GM12801 (cell line): ENCODE measurements at regions not wholly inside any gene's neighbourhood (a gene's known extent, or its start where the extent isn't known, plus 50 kb on each side); places are given as distances from the start of the nearest gene placed in this dataset.

Source experiments
- TF ChIP-seq, protein P1 (sequence below): IDR thresholded peaks from one replicate; pipeline ENCODE4 v1.5.1; 2011; ENCODE audit warnings: control low read depth; ENCODE audit not compliant: insufficient read length; ENCODE audit errors: extremely low read depth

DNA sequence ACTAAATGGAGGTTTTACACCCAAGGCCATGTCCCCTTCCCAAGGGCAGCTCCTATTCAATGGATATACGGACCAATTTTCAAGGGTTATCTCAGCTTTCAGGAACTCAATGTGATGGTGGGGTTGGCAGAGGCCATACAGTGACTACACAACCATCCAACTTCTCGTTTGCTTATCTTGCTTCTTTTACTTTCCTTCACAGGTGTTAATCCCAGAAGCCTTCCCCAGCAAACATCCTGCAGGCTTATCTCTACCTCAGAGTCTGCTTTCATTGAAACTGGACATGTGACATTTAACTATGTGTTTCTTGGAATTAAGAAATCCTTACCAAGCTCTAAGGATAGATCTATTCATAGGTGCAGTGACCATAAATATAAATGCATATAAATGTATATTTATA is 443.8 kb upstream of the CDH20 start:
- TF ChIP-seq, protein P1, sequence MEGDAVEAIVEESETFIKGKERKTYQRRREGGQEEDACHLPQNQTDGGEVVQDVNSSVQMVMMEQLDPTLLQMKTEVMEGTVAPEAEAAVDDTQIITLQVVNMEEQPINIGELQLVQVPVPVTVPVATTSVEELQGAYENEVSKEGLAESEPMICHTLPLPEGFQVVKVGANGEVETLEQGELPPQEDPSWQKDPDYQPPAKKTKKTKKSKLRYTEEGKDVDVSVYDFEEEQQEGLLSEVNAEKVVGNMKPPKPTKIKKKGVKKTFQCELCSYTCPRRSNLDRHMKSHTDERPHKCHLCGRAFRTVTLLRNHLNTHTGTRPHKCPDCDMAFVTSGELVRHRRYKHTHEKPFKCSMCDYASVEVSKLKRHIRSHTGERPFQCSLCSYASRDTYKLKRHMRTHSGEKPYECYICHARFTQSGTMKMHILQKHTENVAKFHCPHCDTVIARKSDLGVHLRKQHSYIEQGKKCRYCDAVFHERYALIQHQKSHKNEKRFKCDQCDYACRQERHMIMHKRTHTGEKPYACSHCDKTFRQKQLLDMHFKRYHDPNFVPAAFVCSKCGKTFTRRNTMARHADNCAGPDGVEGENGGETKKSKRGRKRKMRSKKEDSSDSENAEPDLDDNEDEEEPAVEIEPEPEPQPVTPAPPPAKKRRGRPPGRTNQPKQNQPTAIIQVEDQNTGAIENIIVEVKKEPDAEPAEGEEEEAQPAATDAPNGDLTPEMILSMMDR, result no peak

DNA sequence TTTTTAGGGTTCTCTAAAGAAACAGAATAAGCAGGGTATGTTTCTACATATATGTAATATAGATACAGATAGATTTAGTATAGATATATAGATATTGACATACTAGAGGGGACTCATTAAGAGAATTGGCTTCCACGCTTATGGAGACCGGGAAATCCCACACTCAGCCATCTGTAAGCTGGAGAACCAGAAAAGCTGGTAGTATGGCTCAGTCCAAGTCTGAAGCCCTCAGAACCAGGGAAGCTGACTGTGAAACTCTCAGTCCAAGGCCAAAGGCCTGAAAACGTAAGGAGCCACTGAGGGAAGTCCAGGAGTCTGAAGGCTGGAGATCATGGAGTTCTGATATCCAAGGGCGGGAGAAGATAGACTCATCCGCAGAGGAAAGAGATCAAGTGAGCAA is 441.3 kb upstream of the CDH20 start:
- TF ChIP-seq, protein P1, result no peak

DNA sequence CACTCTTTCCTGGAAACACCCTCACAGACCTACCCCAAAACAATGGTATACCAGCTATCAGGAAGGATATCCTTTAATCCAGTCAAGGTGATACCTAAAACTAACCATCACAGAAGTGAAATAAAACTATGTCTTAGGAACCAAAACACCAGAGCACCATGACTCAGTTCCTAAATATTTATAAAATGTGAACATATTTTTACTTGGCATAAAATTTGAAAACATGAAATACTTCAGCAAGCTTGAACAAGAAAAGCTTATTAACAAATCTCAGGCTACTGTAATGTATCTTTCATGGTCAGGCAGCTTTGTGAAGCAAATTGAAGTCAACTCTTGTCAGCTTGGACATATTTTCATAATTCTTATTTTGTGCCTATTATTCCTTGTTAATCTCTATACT is 440.8 kb upstream of the CDH20 start:
- TF ChIP-seq, protein P1, result no peak

DNA sequence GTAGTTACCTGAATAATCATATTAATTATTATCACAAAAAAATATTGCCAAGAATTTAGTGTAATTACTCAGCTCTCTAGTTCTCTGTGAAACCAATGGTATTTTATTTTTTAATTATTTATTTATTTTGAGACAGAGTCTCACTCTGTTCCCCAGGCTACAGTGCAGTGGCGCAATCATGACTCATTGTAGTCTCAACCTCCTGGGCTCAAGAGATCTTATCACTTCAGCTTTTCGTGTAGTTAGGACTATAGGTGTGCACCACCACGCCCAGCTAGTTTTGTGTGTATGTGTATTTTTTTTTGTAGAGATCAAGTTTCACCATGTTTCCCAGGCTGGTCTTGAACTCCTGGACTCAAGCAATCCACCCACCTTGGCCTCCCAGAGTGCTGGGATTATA is 440.4 kb upstream of the CDH20 start:
- TF ChIP-seq, protein P1, result no peak

DNA sequence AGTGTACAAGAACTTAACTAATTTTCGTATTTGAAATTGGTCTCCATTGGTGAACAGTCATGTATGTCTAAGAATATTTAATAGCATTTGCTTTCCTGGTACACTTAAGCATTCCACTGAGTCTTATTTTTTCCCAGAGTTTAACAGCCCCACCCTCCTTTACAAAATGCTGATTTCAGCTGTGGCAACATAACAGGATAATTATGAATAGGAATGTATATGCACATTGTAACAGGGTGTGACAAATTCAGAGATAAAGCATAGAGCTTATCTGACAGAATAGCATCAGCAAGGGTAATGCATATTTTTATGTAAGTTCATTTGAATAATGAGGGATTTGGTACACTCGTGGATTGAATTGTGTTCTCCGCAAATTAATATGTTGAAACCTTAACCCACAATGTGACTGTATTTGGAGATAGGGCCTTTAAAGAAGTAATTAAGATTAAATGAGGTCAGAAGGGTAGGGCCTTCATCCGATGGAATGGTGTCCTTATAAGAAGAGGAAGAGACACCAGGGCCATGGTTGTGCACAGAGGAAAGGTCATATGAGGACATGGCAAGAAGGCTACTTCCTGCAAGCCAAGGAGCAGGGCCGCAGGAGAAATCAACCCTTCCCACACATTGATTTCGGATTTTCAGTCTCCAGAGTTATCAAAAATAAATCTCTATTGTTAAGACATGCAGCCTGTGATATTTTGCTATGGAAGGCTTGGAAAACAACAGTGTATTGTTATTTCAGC is 439.7 kb upstream of the CDH20 start:
- TF ChIP-seq, protein P1, result no peak

DNA sequence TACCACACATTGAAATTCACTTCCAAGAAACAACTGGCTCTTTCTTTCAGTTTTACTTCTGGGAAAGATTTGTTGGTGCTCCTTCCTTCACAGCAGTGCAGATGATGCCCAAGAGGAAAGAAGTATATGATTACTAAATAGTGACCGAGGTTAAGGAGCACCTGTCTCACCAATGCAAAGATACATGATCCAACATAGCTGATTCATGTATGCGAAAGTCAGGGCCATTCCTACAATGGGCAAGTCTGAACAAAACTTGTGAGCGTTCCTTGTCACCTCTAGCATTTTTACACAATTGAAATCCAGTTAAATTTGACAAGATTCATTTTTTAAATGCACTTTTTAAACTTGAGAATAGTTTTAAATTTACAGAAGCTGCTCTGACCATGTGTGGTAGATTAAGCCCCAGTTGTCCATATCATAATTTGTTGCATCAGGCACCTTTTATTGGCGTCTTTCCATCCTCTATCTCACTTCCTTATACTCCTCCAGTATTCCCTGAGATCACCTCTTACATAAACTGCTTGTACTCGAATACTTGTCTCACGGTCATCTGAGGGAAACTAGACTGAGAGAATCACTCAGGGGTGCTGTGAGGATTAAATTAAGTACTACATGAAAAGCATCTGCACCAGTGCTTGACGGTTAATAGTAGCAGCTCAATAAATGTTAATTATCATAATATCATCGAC is 438.8 kb upstream of the CDH20 start:
- TF ChIP-seq, protein P1, result no peak

DNA sequence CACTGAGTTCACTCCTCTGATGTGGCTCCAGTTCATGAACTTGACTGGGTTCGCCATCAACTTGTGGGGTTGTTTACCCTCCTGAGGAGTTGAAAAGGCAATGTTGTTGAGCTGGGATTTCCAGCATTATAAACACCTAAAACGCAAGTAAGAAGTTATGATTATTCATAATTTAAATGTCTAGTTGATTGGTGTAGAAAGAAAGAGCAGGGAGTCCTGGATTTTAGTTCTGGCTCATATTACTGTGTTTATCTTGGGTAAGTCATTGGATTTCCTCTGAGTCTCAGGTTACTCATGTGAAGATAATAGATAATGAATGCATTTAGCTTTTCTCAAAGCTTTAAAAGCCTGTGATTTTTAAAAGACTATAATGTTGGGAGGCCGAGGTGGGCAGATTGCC is 438.0 kb upstream of the CDH20 start:
- TF ChIP-seq, protein P1, result no peak
